GM21529 (cell line): ENCODE measurements at regions not wholly inside any gene's neighbourhood (a gene's known extent, or its start where the extent isn't known, plus 50 kb on each side); places are given as distances from the start of the nearest gene placed in this dataset.

Experiments used
- ATAC-seq: cut with Tn5 transposase; IDR thresholded peaks from one replicate; pipeline ENCODE4 v1.9.1; 2021; ENCODE audit not compliant: unreplicated experiment

DNA sequence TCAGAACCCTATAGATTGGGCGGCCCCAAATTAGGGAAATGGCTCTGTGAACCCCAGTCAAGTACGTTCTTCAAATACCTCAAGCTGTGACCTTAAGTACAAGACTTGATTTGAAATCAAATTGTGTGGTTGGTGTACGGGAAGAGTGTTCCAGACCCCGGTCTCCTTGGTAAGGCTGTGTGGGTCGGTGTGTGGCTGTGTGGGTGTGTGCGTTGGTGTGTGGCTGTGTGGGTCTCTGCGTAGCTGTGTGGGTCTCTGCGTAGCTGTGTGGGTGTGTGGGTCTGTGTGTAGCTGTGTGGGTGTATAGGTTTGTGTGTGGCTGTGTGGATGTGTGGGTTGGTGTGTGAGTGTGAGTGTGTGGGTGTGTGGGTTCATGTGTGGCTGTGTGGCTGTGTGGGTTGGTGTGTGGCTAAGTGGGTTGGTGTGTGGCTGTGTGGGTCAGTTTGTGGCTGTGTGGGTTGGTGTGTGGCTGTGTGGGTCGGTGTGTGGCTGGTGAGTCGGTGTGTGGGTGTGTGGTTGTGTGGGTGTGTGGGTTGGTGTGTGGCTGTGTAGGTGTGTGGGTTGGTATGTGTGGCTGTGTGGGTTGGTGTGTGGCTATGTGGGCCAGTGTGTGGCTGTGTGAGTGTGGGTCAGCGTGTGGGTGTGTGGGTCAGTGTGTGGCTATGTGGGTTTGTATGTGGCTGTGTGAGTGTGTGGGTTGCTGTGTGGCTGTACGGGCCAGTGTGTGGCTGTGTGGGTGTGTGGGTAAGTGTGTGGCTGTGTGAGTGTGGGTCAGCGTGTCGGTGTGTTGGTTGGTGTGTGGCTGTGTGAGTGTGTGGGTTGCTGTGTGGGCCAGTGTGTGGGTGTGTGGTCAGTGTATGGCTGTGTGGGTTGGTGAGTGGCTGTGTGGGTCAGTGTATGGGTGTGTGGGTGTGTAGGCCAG is 238.7 kb upstream of the ZFHX3 start:
- ATAC-seq: no peak

DNA sequence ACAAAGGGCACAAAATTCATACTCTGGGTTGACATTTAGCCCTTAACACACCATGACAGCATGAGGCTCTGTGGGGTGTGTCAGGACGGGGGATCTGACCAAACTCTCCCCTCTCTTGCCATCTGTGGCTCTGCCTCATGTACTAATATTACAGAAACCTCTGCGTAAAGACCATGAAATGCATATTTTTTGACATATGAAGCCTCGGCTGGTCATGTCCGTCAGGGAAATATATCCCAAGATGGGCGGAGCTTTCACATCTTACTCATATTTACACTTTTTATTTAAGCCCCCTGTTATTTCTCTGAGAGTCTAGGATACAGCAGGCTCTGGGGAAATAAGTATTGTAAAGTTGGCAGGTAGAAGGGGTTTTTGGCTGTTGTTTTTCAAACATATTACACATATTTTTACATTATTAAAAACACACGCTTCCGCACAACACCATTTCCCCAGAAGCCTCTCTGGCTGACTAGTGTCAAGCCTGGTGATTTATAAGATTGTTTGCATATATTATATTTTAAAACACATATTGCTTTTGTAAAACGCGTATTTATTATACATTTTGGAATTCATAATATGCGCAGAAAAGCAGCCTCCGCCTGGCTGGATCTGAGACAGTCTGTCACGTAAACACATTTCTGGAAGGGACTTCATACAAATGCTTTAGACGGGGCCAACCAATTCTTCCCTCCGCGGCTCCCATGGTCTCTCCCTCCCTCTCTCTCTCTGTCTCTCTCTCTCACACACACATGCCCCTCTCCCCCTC is 237.7 kb upstream of the ZFHX3 start:
- ATAC-seq: no peak

DNA sequence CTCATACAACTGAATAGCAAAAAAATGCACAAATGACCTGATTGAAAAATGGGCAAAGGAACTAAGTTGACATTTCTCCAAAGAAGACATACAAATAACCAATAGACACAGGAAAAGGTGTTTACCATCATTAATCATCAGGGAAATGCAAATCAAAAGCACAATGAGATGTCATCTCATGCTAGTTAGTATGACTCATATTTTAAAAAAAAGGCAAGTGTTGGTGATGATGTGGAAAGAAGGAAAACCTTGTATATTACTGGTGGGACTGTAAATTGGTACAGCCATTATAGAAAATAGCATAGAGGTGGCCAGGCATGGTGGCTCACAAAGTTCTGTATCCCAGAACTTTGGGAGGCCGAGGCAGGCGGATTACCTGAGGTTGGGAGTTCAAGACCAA is 232.5 kb upstream of the ZFHX3 start:
- ATAC-seq: no peak

DNA sequence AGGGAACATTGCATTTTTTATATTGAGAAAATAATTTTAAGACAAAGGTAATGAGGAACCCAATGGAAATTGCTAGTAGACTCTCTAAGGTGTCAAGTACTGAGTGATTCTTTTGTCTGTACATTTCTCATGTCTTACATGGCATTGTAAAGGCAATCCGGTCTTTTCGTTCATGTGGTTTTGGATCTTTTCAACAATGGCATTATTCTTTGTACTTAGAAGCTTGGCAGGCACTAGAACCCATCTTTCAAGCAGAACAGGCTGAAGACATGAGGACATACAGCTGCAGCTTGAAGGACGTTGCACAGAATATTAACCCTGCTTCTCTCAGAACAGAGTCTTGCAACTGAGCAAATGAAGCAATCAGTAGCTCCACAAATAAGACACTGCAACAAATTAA is 231.5 kb upstream of the ZFHX3 start:
- no peak for ATAC-seq

DNA sequence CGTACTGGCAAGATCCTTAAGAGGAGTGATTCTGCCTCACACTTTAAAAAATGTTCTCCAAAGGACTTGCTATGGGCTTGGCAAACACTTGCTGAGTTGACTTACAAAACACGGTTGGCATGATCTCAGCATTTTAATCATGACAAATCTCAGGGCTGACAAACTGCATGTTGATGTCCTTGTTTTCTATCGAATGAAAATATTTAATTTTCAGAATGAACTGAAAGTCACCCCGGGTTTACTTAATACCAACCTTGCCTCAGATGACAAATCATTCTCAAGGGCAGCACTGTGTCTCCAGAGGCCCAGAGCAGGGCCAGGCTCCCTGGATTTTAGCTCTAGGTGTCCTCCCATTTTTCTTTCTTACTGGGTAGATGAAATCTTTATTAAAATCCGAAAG is 229.1 kb upstream of the ZFHX3 start:
- ATAC-seq: no peak

DNA sequence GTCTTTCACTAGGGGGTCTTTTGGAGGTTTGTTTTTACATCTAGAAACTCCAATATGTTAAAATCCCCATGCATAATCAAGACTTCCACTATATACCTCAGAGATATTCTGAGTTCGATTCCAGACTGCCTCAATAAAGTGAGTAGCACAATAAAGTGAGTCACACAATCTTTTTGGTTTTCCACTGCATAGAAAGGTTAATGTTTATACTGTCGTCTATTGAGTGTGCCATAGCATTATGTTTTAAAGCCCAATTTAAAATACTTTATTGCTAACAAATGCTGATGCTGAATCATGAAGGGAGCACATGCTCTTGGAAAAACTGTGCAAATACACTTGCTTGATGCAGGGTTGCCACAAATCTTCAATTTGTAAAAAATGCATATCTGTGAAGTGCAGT is 227.5 kb upstream of the ZFHX3 start:
- no peak for ATAC-seq

DNA sequence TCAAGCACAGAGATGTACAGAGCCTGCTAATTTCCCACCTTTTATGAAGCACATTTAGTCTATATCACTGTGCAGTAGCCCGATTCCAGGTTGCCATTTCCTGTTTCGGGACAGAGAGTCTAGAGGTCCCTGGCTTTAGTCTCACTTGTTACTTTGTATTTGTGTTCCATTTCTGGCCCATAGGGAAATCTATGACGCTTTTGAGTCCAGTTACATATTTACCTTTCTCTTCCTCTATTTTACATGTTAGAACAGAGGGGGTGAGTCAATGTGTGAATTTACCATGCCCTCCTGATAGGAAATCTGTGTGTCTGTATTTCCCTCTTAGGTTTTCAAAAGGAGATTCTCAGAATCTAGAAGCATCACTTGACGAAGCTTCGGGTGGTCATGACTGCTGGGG is 227.1 kb upstream of the ZFHX3 start:
- ATAC-seq: peak; percentile 72

DNA sequence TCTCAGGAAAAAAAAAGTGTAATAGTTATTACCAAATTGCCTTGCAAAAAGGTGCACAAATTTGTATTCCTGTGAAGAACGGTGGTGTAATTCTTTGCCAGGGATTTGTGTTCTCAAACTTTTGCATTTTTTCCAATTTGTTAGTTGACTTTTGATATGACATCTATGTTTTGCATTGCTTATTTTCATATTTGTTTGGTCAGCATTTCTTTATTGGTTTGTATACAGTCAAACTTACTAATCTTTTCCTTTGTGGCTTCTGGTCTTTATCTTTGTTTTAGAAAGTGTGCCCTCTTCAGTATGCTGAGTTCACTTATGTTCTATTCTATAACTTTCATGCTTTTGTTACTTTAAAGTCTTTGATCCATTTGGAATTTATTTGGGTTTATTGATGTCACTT is 226.2 kb upstream of the ZFHX3 start:
- ATAC-seq: no peak

DNA sequence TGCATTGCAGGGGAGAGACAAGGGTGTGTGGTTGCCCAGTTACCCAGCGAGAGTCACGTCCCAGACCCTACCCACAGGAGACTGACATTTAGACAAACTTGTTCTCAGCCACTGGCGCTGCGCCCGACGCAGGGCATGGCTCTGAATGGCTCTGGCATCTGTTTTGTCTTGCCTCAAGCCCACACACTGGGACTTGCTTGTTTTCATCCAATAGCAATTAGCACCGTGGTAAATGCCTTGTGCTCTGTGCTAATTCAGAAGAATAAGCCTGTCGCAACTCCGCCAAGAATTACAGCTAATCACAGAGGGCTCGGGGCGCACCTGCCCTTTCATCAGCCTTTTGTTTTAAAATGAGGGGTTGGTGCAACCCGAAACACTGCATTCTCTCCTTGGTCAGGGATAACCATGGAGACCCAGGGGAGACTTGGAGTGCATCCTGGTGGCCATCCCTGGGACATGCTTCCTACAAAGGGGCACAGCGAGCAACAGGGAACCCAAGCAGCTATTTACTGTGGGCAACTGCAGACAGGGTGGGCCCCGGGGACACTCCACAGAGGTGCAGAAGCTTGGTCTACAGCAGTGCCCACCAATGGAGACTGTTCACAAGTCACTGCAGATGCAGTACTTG is 220.6 kb upstream of the ZFHX3 start:
- ATAC-seq: no peak

DNA sequence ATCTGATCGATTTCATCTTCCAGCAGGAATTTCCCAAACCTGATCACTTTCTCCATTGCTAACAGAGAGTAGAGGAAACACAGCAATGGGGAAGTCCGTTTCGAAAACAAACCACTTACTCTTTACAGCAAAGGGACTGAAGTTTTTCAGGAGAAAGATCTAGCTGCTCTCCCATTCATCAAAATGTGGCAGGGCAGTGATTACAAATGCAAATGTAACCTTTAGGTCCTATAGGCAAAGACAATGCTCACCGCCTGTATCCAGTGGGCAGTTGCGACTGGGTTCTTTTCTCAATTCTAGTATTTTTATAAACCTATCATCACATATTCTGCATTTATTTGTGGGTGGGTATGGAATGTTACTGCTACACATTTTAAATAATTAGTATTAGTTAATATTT is 218.0 kb upstream of the ZFHX3 start:
- ATAC-seq: no peak

DNA sequence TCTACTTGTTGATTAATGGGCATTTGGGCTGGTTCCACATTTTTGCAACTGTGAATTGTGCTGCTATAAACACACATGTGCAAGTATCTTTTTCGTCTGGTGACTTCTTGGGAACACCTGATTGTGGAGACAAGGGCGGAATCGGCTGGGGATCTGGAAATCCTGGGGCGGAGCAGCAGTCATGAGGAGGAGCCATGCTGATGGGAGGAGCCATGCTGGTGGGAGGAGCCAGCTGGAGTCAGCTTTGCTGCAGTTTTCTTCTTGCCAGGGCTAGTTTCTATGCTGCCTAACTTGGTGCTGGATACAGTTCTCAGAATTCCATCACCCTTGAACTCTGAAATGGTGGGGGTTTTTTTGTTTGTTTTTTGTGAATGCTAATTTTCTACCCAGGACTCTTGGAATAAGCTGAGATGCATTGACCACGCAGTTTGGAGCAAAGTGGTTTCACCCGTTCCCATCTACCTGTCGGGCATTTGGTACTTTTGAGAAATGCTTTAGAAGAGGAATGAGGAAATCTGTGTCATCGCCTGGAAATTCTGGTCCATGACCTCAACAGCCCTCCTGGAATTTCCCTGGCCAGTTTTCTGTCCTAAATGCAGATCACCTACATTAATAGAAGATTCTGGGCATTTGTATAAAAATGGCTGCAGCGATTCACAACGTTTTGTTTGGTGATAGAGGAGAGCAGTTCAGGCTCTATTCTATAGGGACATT is 217.4 kb upstream of the ZFHX3 start:
- ATAC-seq: no peak

DNA sequence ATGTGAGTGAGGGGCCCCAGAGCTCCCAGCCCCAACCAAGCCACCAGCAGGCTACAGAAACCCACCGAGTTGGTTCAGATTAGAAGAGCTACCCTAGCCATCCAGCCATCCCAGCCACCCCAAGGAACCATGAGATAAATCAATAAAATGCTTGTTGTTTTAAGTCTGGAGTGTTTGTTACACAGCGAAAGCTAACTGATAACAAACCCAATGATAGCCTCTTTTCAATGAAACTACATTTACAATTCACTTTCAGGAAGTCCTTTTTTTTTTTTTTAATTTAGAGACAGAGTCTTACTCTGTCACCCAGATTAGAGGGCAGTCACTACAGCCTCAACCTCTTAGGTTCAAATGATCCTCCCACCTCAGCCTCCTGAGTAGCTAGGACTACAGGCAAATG is 215.0 kb upstream of the ZFHX3 start:
- ATAC-seq: no peak

DNA sequence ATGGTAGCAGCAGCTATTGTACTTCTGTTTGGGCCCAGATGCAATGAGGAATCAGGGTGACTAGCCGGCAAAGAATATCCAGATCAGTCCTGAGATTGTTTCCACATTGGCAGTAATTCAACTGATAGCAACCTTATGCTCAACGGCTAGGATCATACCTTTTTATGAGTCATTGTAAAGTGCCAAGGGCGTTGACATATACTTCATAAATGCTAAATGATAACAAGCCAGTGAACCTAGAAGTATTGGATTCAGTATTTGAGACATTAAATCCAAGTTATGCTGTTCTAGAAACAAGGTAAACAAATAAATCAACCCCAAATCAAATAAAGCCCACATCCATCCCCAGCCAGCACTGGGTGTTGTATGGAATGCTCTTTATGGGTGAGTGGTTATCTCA is 207.1 kb upstream of the ZFHX3 start:
- ATAC-seq: no peak

DNA sequence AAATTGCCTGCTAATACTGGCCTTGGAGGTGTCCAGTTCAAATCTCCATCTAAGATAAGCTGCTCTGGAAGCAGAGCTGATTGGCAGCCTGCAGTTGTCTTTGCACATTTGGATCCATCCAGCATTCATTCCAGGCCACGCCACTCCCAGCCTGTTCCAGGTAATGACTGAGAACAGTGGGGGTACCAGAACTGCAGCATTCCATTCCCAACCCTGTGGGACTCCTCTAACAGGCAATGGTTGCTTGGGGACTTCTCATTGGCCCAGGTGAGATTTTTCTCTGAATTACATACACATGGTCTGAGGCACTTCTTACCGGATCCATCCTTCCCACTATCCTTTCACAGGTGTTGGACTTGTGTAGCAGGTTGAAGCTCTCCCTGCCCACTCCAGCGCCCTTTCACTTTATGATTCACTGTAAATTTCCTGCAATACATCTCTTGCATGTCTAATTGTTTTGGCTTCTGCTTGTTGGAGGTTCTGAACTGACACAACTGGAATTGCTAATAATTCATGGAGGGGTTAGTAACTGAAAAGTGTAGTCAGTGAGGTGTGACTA is 206.1 kb upstream of the ZFHX3 start:
- ATAC-seq: no peak

DNA sequence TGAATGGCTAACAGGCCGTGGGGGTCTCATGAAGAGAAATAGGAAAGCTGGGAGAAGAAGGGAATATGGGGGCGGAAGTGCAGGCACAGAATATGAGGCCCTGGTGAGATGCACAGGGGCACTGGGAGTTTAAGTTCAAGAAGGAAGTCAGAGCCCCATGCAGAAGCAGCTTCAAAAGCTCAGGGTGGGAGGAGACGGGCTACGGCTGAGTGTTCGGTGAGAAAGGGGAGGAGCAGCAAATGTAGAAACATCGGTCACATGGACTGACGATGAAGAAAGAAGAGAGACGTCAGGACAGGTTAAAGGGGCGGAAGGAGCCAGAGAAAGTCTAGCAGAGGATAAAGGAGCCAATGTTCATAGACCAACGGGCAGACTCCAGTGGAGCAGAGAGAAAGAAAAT is 204.5 kb upstream of the ZFHX3 start:
- ATAC-seq: no peak

DNA sequence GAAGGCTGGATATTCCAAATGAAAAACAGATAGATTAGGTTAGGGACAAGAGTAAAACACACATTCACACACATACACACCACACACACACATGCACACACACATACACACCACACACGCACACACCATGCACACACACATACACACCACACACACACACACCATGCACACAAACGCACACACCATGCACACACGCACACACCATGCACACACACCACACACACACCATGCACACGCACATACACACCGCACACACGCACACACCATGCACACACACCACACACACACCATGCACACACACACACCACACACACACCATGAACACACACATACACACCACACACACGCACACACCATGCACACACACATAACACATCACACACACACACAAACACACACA is 203.7 kb upstream of the ZFHX3 start:
- no peak for ATAC-seq

DNA sequence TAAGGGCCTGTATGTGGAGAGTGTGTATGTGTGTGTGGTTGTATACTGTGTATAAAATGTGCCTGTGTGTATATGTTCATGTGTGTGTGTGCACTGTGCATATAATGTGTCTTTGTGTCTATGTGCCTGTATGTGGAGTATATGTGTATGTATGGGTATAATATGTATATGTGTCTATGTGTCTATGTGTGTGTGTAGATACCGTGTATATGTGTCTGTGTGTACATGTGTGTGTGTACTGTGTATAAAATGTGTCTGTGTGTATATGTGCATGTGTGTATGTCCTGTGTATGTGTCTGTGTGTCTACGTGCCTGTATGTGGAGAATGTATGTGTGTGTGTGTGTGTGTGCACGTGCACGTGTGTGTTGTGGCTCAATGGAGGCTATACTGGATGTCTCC is 200.4 kb upstream of the ZFHX3 start:
- ATAC-seq: no peak

DNA sequence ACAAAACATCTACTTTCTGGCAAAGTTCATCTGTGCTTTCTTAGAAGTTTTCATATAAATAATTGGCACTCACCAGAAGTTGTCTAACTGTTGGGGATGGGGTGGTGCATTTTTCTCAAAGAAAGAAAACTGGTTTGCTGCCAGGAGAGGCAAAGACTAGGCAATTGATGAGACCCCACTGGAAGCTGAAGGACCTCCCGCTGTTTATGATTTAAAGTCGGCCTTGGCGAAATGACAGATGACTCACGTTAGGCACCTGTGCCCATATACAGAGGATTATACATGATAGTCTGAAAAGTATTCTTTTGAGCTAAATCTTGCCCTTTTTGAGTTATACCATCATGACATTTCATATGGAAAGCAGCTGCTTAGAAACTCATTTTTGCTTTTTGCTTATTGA is 193.0 kb upstream of the ZFHX3 start:
- ATAC-seq: no peak

DNA sequence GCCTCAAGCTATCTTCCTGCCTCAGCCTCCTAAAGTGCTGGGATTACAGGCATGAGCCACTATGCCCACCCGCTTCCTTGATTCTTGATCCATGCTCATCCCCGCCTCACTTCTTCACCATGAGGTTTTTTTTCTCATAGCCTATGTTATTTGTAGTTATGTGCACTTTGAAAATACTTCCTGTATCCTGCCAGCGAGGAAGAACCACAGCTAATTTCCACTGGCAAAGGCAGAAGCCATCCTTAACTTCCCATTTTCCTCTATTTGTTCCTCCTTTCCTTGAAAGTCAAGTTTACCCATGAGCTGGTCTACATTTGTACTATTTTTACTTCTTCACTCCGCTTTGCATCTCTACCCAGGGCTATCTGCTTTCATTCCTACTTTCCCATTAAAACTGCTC is 189.7 kb upstream of the ZFHX3 start:
- ATAC-seq: no peak

DNA sequence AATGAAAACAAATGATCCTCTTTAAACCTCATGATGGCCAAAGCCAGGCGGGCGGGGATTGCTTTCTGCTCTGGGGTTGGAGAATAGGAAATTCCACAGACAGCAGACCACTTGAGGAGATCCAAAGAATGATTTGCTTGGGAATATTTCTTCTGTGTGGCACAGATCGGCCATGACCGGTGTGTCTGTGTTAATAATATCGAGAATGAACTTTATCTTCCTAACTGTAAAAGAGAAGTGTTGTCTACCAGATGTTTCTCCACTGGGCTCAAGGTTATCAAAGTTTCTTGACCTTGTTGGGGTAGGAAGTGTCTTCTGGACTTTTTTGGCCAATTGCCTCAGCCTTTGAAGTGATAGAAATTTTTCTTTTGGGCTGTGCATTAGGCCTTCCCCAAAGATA is 186.6 kb upstream of the ZFHX3 start:
- ATAC-seq: no peak

DNA sequence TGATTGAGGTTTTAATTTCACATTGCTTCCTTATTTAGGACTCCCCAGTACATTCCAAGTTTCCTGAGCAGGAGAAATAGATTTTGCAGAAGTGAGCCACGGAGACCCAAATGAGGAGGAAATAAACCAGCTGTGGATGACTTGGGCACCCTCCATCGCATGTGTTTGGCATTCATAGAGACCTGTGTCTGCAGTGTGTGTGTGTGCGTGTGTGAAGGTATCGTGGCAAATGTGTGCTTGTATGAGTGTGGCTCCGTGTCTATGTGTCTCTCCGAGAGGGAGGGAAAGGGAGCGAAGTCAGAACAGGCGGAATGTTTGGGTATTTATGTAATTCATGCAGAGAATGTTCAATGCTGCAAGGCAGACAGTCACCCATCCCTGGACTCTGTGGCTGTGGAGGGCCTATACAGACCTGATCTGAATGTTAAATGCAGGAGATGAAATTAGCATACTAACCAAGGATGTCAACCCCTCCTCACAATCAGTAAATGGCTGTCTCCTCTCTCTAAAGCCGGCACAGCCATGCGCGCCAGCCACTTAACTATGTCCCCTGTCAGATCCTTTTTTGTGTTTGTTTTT is 186.0 kb upstream of the ZFHX3 start:
- ATAC-seq: no peak
